Esophagus squamous epithelium (tissue), 5 donors: ENCODE measurements at regions not wholly inside any gene's neighbourhood (a gene's known extent, or its start where the extent isn't known, plus 50 kb on each side); places are given as distances from the start of the nearest gene placed in this dataset.

ENCODE experiments used
- DNase-seq: peaks from one replicate; lab custom pipeline; 2025; lab: John Stamatoyannopoulos, UW
- H3K27ac ChIP-seq, 4 donors: fragments of 200-600 bp; sonication (generic); one replicate each; pipeline ENCODE4 v1.5.1; 2016 to 2019; ENCODE audit warnings: mild to moderate bottlenecking in 1 of 4
- H3K27me3 ChIP-seq, 4 donors: fragments of 200-600 bp; sonication (generic); 1 replicate in 3 of 4; 2 replicates in 1 of 4; pipeline versions ENCODE4 v1.5.1 to v1.6.0; 2017 to 2021; ENCODE audit warnings: antibody characterized with exemption in 1 of 4
- H3K36me3 ChIP-seq, 3 donors: fragments of 200-600 bp; sonication (generic); one replicate each; pipeline ENCODE4 v1.5.1; 2016 to 2019
- H3K4me1 ChIP-seq, 3 donors: fragments of 200-600 bp; sonication (generic); one replicate each; pipeline ENCODE4 v1.5.1; 2017 to 2019
- H3K4me3 ChIP-seq, 4 donors: fragments of 200-600 bp; sonication (generic); 1 replicate in 3 of 4; 2 replicates in 1 of 4; pipeline ENCODE4 v1.5.1; 2016 to 2019; ENCODE audit warnings: mild to moderate bottlenecking in 2 of 4, moderate library complexity in 1 of 4
- H3K9me3 ChIP-seq, 3 donors: fragments of 200-600 bp; sonication (generic); one replicate each; pipeline ENCODE4 v1.5.1; 2016 to 2019
- POLR2A ChIP-seq, 4 donors: fragments of 450-650 bp; IDR thresholded peaks; one replicate each; pipeline ENCODE4 v1.6.1; 2017; ENCODE audit warnings: antibody characterized with exemption in 4 of 4, mild to moderate bottlenecking in 4 of 4, moderate library complexity in 3 of 4
- WGBS, 2 donors: methylation state at CpG; one replicate each; pipeline ENCODE4 v1.1.5; 2018; 5-methylcytosine and 5-hydroxymethylcytosine counted together
- intact Hi-C: fragments of 100-400 bp; cut with DNase I; formaldehyde crosslinking; loops from one replicate; pipeline ENCODE4 v1.15.0; 2022
- TF ChIP-seq, protein P1 (sequence below), 6 experiments: fragments of 450-650 bp in 4 of 6; fragments of 200-600 bp in 2 of 6; sonication (generic) in 2 of 6; IDR thresholded peaks; one replicate each; pipeline ENCODE4 v1.5.1; 2016 to 2019; ENCODE audit warnings: antibody characterized with exemption in 6 of 6, mild to moderate bottlenecking in 4 of 6, moderate library complexity in 4 of 6
- donor health status: DM: yes; HTN: yes; CAD: no.

DNA sequence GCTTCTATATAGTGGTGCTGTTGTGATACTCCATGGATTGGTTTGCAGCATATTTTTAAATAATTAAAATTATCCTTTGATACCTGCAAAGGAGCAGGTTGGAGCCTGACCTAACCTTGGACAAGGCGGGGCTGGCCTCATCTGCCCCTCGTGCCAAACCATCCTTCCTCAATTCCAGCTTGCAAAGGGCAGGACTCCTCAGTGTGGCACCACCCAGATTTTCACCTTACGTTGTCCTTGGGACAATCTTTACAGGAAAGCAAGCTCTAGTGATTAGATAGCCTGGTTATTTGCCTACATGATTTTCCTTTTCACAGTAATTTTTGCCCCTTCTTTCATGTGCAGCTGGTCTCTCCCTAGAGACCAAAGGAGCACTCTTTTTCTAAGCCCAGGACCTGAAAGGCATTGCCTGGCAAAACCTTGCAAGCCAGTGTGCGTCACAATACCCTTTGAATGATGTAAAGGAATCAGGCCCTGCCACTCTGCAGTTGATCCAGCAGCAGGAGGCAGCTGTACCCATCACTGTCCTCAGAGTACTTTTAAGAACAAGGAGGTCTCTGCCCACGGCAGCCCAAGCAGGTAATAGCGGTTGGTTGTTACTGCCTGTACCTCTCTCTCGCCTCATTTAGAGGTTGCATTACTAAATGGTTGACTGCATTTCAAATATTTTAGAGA lies 99.4 kb downstream of the ADSS2 start:
- Histone ChIP-seq H3K4me3 (no peak overlapping the region), H3K36me3 (no peaks in the 10 kb centered on the region), H3K27me3 (no peaks in the 10 kb centered on the region), H3K27ac (peak overlapping the region in 3 of 4 donors; percentile 50 to 81 (median 59)), H3K9me3 (no peaks in the 10 kb centered on the region), H3K4me1 (peaks cover 20 to 47% (median 22%) of the 10 kb centered on the region in 3 donors)
- intact Hi-C loops = no loop called here
- TF ChIP-seq POLR2A (IDR thresholded peaks at IDR 0.05) = no peak
- TF ChIP-seq, protein P1, sequence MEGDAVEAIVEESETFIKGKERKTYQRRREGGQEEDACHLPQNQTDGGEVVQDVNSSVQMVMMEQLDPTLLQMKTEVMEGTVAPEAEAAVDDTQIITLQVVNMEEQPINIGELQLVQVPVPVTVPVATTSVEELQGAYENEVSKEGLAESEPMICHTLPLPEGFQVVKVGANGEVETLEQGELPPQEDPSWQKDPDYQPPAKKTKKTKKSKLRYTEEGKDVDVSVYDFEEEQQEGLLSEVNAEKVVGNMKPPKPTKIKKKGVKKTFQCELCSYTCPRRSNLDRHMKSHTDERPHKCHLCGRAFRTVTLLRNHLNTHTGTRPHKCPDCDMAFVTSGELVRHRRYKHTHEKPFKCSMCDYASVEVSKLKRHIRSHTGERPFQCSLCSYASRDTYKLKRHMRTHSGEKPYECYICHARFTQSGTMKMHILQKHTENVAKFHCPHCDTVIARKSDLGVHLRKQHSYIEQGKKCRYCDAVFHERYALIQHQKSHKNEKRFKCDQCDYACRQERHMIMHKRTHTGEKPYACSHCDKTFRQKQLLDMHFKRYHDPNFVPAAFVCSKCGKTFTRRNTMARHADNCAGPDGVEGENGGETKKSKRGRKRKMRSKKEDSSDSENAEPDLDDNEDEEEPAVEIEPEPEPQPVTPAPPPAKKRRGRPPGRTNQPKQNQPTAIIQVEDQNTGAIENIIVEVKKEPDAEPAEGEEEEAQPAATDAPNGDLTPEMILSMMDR (IDR thresholded peaks at IDR 0.05) = no peak
- WGBS, 2 donors = 46 to 54% methylated on average over 6 to 7 of the region's 7 CpGs
- no peak for DNase-seq

DNA sequence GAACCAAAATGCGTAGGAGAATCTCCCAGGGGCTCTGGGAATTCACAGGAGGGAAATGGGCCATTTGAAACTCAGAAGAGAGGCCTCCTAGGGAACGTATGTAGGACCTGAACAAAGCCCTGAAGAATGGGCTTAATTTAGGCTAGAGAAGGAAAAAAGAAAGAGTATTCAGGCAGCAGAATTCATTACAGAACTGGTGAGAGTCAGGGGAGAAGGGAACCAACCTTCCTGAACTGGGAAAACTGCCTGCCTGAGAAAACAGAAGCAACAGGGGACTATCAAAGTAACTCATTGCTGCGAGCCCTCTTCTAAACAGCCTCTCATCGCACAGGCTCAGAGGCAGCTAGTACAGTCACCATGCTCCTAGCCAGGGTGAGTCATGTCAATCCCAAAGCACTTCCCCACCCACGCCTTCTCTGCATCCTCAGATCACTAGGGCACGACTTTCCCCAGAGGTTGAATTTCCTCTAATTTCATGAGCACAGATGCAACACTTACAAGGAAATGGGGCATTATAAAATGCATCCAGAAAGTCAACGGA lies 98.1 kb downstream of the ADSS2 start:
- Histone ChIP-seq H3K4me1 (peaks cover 20 to 47% (median 22%) of the 10 kb centered on the region in 3 donors), H3K27ac (peak overlapping the region; percentile 59 to 82 (median 77)), H3K36me3 (no peaks in the 10 kb centered on the region), H3K27me3 (no peaks in the 10 kb centered on the region), H3K9me3 (no peaks in the 10 kb centered on the region), H3K4me3 (no peak overlapping the region)
- TF ChIP-seq, protein P1 (IDR thresholded peaks at IDR 0.05) = no peak
- TF ChIP-seq POLR2A (IDR thresholded peaks at IDR 0.05) = no peak
- 12 to 15% methylated on average over 6 to 7 of the region's 7 CpGs for WGBS, 2 donors
- intact Hi-C loops = no loop called here
- peak; percentile 16 for DNase-seq

DNA sequence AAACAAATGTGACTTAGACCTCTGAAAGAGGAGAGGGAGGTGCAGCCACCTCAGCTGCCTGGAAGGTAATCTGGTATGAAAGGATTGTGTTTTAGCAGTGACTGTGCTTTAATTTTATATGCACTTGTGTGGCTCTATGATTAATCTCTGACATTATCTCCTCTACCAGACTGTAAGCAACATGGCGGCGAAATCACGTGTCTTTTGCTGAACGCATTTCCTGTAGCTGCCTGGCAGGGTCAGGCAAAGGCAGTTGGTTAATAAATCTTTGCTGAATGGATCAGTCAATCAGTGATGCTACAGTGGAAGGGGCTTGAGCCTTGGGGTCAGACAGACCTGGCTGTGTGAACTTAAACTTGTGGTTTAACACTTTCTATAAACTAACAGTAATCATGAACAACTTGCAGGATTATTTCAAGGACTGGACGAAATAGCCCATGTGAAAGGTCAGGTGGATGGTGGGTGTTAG lies 96.9 kb downstream of the ADSS2 start:
- TF ChIP-seq POLR2A (IDR thresholded peaks at IDR 0.05) = no peak
- TF ChIP-seq, protein P1 (IDR thresholded peaks at IDR 0.05) = no peak
- Histone ChIP-seq H3K27me3 (no peaks in the 10 kb centered on the region), H3K36me3 (no peaks in the 10 kb centered on the region), H3K27ac (peak overlapping the region in 1 of 4 donors; percentile 48), H3K4me1 (peaks cover 9 to 35% (median 18%) of the 10 kb centered on the region in 3 donors), H3K9me3 (no peaks in the 10 kb centered on the region), H3K4me3 (no peak overlapping the region)
- no peak for DNase-seq
- intact Hi-C loops = no loop called here
- 54 to 66% methylated on average over 5 of the region's 5 CpGs for WGBS, 2 donors

DNA sequence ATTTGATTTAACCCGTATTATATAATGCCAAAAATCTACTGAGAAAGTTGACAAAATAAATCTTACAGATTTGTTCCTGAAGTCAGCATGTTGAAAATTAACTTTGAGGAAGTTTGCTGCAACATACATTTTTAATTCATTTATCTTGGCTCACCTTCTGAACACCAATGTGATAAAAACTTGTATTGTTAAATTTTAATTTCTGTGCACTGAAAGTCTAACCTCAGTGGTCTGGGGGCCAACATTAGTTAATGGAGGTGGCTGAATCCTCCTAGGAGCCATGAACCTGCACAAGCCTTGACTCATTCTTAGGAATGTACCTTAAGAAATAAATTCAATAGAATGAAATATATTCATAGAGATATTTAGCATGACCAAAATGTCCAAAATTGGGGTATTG lies 95.3 kb downstream of the ADSS2 start:
- Histone ChIP-seq H3K27me3 (no peaks in the 10 kb centered on the region), H3K4me1 (peaks cover 6 to 32% (median 18%) of the 10 kb centered on the region in 3 donors), H3K27ac (no peak overlapping the region), H3K9me3 (no peaks in the 10 kb centered on the region), H3K36me3 (no peaks in the 10 kb centered on the region), H3K4me3 (no peak overlapping the region)
- TF ChIP-seq POLR2A (IDR thresholded peaks at IDR 0.05) = no peak
- TF ChIP-seq, protein P1 (IDR thresholded peaks at IDR 0.05) = no peak
- 96 to 97% methylated on average over 1 of the region's 1 CpG for WGBS, 2 donors
- intact Hi-C loops = no loop called here
- no peak for DNase-seq
